GM18909 (cell line): ENCODE measurements at regions not wholly inside any gene's neighbourhood (a gene's known extent, or its start where the extent isn't known, plus 50 kb on each side); places are given as distances from the start of the nearest gene placed in this dataset.

Experiments
- ATAC-seq: cut with Tn5 transposase; IDR thresholded peaks from one replicate; pipeline ENCODE4 v1.9.1; 2021; ENCODE audit warnings: mild to moderate bottlenecking; ENCODE audit not compliant: unreplicated experiment, poor library complexity

DNA sequence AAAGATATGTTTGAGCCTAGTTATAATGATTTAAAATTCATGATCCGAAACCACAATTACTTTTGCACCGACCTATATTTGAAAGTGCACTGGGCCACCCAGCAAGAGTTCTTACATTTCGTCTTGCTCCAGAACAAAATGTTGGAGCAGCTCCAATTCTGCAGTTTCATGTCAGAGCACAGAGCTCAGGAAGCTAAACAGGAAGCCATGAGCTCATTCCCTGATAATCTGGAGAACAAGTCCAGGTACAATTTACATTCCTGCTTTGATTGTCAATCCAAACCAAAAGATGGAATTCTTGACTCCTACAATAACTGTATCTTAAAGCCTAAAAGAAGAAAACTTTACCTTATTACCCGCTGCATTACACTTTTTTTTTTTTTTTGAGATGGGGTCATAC is 131.8 kb downstream of the KCTD12 start:
- ATAC-seq, result no peak

DNA sequence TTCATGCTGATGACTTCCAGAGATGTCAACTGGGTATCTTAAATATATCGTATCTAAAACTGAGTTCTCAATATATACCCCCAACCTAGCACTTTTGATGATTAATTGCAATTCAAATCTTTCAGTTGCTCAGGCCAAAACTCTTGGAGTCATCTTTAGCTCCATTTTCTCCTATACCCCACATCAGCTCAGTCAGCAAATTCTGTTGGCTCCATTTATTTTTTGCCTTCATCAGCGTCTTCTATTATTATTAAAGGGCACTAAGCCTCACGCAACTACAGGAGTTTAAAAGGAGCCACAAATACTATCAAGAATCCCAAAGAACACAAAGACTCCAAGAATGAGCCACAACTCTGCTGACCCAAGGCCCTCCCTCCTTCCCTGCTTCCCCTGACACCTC is 134.9 kb downstream of the KCTD12 start:
- no peak for ATAC-seq

DNA sequence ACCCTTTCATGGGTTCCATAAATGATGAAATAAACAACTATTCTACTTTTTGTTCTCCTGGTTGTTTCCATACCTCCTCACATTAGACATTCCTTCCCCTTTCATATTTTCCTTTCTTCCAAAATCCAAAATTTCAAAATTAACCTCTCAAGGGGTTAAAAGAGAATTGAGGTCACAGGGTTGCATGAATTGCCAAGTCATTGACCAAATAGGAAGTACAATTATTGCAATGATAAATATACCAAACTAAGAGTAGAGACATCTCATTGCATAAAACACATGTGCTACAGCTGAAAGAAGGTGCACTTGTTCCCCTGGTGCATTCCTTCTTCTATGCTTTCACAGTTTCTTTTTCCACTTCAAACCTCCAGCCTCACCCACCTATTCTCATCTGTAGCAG is 136.1 kb downstream of the KCTD12 start:
- ATAC-seq, result no peak

DNA sequence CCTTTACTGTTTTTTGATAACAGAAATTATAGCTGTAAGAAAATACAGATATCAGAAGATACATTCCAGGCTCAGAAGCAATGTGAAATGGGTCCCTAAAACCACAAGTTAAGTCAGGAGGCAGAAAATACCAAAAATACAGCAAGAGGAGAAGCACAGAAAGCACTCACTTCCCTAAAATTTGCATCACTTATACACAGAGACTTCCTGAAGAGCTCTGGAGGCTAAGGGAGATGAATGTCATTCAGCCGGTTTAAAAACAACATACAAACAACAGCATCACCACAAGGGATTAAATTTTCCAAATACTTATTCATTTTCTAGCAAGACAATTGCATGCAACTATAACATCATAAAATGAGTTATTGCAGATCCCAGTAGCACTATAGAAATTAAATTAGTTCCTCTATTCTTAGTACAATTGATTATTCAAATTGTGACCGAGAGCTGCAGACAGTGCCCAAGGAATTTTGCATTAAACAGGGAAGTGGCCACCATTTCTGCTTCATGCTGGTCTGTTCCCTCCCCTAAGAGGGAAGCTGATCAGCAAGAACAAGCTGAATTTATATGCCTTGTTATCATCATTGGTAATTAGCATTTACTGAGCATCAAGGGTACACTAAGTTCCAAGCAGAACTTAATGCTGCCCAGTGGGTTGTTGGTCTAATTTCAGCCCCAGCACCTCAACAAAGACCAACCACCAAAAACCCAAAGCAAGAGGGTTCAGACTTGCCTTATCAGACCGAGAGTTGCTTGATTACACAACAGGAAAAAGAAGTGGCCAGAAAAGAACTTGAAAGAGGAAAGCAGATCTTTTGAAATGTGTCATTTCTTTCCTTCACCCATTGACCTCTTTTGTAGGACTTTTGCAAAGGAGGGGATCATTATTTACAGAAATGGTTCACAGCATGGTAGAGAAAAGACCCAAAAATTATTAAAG is 140.7 kb downstream of the KCTD12 start:
- ATAC-seq, result peak; percentile 88

GRCh38 chr13:76741624-76742023 is 144.6 kb downstream of the KCTD12 start:
- ATAC-seq, result no peak

- ATAC-seq, result no peak
These were observed 145.2 kb downstream of the KCTD12 start for GRCh38 chr13:76741046-76741445.

DNA sequence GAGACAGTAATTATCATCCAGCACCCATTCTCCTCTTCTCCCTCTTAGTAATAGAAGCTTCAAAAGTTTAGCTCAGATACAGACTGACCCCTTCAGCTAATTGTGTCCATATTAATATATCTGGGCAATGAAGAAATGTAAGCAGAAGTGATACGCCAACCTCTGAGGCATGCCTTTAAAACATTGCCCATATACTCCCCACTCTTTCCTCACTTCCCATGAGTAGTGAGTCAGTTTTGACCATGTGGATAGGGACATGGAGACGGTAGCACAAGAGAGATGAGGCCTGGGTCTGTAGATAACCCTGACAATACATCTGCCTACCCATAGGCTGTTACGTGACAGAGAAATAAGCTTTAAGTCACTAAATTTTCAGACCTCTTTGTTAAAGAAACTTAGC is 147.6 kb downstream of the KCTD12 start:
- no peak for ATAC-seq

- no peak for ATAC-seq
These were observed 148.7 kb downstream of the KCTD12 start for GRCh38 chr13:76737526-76737925.

DNA sequence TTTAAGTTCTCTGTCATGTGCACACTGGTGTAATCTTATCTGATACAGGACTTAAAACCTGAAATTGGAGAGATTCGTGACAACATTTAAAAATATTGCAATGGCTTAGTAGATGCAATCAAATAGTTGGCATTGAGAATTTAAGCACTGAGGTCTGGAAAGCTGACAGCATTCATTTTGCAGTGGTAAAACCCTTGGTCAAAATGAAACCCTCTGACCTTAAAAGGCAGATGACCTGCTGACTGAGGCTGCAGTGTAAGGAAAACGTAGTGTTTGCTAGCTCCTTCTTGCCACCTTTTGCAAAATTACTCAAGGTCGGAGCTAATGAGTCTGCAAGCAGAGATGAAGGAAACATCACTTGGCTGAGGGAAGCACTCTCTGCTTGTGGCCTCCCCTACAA is 150.6 kb downstream of the KCTD12 start:
- no peak for ATAC-seq

DNA sequence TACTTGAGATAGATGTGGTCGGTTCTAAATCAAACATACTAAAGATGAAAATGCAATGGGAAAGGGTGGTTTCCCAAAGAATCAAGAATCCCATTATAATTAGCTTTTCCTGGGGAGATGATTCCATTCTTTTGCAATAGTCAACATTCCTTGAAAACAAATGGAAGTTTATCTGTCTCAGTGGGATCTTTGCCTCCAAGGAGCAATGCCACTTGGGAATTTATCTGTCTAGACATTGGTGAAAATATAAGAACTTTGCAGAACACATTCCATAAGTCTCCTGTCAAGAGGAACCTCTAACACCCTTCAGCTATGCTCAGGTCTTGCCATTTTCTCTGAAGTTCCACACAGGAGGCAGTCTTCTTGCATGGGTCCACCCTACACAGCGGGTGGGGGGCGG is 152.5 kb downstream of the KCTD12 start:
- no peak for ATAC-seq

DNA sequence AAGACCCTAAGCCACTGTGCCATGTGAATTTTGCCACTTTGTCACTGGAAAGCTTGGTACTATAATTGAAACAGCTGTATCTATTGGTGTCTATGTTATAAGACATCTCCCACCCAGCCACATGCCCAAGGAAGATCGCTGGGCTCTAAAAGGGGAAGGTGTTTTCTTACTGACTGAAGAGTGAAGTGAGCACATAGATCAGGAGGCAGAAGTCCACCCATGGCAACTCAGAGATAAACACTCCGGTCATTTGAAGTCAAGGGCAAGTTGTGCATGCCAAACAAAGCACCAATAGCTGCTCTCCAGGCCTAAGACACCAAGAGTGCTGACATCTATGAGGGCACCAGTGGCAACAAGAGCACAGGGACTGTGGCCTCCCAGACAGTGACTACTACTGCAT is 153.8 kb downstream of the KCTD12 start:
- ATAC-seq, result no peak

GRCh38 chr13:76730220-76730619 is 156.0 kb downstream of the KCTD12 start:
- ATAC-seq, result no peak

DNA sequence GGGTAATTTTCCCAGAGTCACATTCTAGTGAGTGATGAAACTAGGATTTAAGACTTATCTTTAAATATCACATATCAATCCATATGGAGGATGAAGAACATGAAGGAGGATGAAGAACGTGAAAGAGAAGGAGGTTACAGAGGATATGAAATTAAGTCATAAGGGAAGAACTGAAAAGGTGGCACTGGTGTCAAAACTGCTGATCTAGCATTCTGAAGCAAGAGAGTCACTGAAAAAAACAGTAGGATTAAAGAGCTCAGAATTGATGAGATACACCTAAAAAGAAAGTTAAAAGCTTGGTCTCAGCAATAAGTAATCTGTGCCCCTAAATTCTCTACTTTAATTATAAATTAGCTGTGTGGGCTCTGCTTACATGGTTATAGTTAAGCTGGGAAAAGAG is 156.5 kb downstream of the KCTD12 start:
- ATAC-seq, result no peak

GRCh38 chr13:76725896-76726295 is 160.3 kb downstream of the KCTD12 start:
- ATAC-seq, result no peak

DNA sequence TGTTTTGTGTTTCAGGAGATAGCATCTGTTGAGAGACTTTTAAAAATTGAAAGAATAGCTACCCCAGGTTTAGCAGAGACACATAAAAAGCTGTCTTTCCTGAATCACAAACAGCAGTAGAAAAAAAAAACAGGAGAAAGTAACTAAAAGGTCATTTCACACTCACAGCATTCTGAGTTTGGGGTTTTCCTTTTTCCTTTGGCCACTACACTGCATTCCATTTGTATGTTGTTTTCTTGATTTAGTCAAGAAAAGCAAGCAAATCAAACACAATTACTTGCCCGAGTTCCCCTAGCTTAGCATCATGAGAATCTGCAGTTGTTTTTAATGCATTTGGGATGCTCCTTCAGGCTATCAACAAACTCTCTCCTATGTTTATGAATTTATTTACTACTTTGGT is 161.0 kb downstream of the KCTD12 start:
- ATAC-seq, result no peak

- ATAC-seq, result no peak
These were observed 161.8 kb downstream of the KCTD12 start for GRCh38 chr13:76724421-76724820.

DNA sequence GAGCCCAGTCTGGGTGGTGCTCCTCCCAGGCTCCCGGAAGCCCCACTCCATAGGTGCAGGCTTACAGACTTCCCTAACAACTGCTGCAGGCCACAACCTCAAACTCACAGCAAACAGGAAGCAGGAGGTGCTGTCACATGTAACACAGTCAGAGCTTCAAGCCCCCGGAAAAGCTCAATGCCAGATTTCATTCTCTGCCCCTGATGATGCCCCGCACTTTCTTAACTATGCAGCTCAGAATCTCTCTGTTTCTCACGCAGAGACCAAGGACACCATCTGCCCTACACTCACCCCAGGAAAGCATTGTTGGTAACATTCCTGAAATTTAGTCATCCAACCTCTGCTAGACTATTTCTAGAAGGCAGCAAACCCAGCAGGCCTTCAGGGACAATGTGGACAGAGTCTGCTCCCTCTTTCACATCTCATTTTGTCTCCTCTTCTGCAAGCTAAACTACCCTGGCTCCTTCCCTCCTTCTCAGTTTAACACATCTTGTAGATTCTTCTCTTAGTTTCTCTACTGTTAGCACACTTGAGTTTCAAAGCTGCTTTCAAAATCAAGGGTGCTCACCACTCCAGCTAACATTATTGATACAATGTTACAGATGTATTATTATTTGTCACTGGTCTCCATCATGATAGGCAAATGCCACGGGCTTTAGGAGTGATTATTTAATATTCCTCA is 162.5 kb downstream of the KCTD12 start:
- peak; percentile 49 for ATAC-seq

DNA sequence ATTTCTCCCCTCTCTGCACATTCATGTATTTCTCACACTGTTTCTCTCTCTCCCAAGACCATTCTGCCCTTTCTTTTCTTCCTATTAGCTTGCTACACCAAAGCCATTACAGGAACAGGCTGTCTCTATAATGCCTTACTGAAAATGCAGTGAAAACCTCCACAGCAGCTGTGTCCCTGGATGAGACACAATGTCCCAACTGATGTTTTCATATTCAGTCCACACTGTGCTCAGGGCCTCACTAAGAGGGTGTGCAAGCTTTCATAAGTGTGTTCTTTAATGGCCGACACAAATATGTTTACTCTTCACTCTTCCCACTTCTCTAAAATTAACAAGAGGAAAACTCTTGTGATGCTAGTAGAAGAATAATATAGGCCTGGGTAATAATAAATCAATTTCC is 163.4 kb downstream of the KCTD12 start:
- ATAC-seq, result no peak

GRCh38 chr13:76720821-76721220 is 165.4 kb downstream of the KCTD12 start:
- no peak for ATAC-seq

DNA sequence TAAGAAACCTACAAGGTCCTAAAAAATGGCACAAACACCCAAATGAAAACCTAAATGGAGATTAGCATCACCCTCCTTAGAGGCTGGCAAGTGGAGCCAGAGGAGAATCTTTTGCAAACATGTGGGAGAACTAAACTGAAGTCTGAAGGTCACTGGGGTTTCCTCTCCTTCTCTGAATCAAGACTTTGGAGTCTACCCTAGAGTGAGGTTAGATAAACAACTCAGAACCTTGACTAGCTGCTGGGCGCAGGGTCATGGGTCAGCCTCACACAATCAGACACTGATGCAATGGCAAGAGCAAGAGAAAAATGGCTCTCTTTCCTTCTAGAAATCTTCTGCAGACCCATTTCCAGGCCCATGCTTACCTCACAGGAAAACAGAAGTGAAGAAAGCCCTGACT is 165.8 kb downstream of the KCTD12 start:
- ATAC-seq, result no peak

DNA sequence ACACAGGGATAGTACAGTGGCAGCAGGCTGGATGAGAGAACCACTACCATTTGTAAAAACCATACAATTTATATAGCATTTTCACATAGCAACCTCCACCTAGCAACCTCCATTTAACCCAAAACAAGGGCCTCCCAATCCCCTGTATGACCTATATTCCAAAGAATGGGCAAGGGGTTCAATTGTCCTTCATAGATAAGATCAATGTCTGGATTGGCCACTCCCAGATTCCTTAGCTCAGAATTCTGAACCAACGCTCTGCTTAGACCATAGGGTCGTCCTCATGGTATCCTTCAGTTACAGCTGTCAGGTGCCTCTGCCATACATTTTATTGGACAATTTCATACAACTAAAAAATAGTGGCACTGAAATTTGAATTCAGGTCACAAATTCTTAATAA is 166.2 kb downstream of the KCTD12 start:
- no peak for ATAC-seq

GRCh38 chr13:76717092-76717491 is 169.1 kb downstream of the KCTD12 start:
- ATAC-seq, result no peak
